ENCODE measurements at regions not wholly inside any gene's neighbourhood (a gene's known extent, or its start where the extent isn't known, plus 50 kb on each side); places are given as distances from the start of the nearest gene placed in this dataset.
A peak's percentile ranks its signal among the peaks of the same experiment; 100 is the strongest.

DNA sequence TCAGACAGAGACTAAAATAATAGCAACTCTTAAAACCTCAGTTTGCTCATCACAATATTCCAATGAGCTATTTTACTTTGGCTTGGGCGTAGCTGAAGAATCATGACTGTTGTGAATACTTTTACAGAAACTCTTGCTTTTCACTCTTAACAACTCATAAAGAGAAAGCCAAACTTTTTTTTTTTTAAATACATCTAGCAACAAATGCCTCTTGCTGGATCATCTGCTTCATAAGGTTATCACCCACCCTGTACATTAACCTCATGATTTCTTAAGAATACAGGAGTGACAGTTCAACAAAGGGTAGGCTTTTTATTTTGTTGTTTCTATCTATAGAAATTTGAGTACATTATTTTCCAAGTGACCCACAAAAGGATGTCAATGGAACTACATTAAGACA lies 307.4 kb upstream of the DDHD1 start:
- H3K14ac ChIP-seq (ENCODE audit: low read length), result no peak overlapping the region
- H3K9ac ChIP-seq (ENCODE audit: low read length), result no peak overlapping the region
- H3K4me2 ChIP-seq (ENCODE audit: low read length), result no peak overlapping the region
- no peak overlapping the region for H4K12ac ChIP-seq (ENCODE audit: low read depth, low read length)
- DNase-seq, result no peak
- no peak overlapping the region for H2BK12ac ChIP-seq (ENCODE audit: low read length)
- no peak overlapping the region for H2BK120ac ChIP-seq (ENCODE audit: insufficient read depth, low read length, poor library complexity)
- H3K79me2 ChIP-seq (ENCODE audit: control insufficient read depth, insufficient read depth, low read length, poor library complexity), result no peaks in the 10 kb centered on the region
- no peaks in the 10 kb centered on the region for H3K36me3 ChIP-seq (ENCODE audit: control insufficient read depth in 1 of 2, insufficient read depth in 2 of 2, low read length in 2 of 2)
- H3K4ac ChIP-seq (ENCODE audit: low read depth, low read length), result no peak overlapping the region
- no peak overlapping the region for H4K8ac ChIP-seq (ENCODE audit: low read depth, low read length)
- H3K23ac ChIP-seq (ENCODE audit: low read length), result no peak overlapping the region
- H3K4me1 ChIP-seq (ENCODE audit: control insufficient read depth in 1 of 2, insufficient read depth in 2 of 2, low read length in 2 of 2), result peaks cover 4% of the 10 kb centered on the region in 2 experiments
- no peak overlapping the region for H2BK5ac ChIP-seq (ENCODE audit: low read depth, low read length, poor library complexity)
- H3K18ac ChIP-seq (ENCODE audit: low read length), result no peak overlapping the region
- WGBS (ENCODE audit: extremely low coverage, insufficient coverage, insufficient read length), result no CpG with 5 or more reads among the region's 1 CpG
- H2AFZ ChIP-seq (ENCODE audit: insufficient read depth, low read length, poor library complexity), result no peak overlapping the region
- H3K4me3 ChIP-seq (ENCODE audit: low read depth, low read length), result no peak overlapping the region
- H3K27me3 ChIP-seq (ENCODE audit: insufficient read depth, low read length), result no peaks in the 10 kb centered on the region
- H3K27ac ChIP-seq (ENCODE audit: low read depth, low read length), result no peak overlapping the region
- peaks cover 1% of the 10 kb centered on the region for H3K79me1 ChIP-seq (ENCODE audit: low read length)
- no peak overlapping the region for H4K91ac ChIP-seq (ENCODE audit: low read depth, low read length)
- no peak overlapping the region for H2AK5ac ChIP-seq (ENCODE audit: low read length)
- no peaks in the 10 kb centered on the region for H3K9me3 ChIP-seq (ENCODE audit: insufficient read depth, low read depth, low read length)

GRCh38 chr14:53458368-53458814 lies 305.3 kb upstream of the DDHD1 start:
- H3K36me3 ChIP-seq (ENCODE audit: control insufficient read depth in 1 of 2, insufficient read depth in 2 of 2, low read length in 2 of 2), result no peaks in the 10 kb centered on the region
- H2BK12ac ChIP-seq (ENCODE audit: low read length), result no peak overlapping the region
- no peak overlapping the region for H3K4me2 ChIP-seq (ENCODE audit: low read length)
- no peak overlapping the region for H2AFZ ChIP-seq (ENCODE audit: insufficient read depth, low read length, poor library complexity)
- H3K18ac ChIP-seq (ENCODE audit: low read length), result no peak overlapping the region
- H4K91ac ChIP-seq (ENCODE audit: low read depth, low read length), result no peak overlapping the region
- no peak overlapping the region for H3K27ac ChIP-seq (ENCODE audit: low read depth, low read length)
- H4K12ac ChIP-seq (ENCODE audit: low read depth, low read length), result no peak overlapping the region
- peaks cover 4% of the 10 kb centered on the region in 2 experiments for H3K4me1 ChIP-seq (ENCODE audit: control insufficient read depth in 1 of 2, insufficient read depth in 2 of 2, low read length in 2 of 2)
- no peak overlapping the region for H3K14ac ChIP-seq (ENCODE audit: low read length)
- no peak overlapping the region for H2BK120ac ChIP-seq (ENCODE audit: insufficient read depth, low read length, poor library complexity)
- no CpG with 5 or more reads among the region's 2 CpGs for WGBS (ENCODE audit: extremely low coverage, insufficient coverage, insufficient read length)
- peak; percentile 6 to 65 for DNase-seq
- H3K79me1 ChIP-seq (ENCODE audit: low read length), result peaks cover 1% of the 10 kb centered on the region
- H2AK5ac ChIP-seq (ENCODE audit: low read length), result no peak overlapping the region
- no peak overlapping the region for H3K4ac ChIP-seq (ENCODE audit: low read depth, low read length)
- H4K8ac ChIP-seq (ENCODE audit: low read depth, low read length), result no peak overlapping the region
- no peak overlapping the region for H2BK5ac ChIP-seq (ENCODE audit: low read depth, low read length, poor library complexity)
- H3K79me2 ChIP-seq (ENCODE audit: control insufficient read depth, insufficient read depth, low read length, poor library complexity), result no peaks in the 10 kb centered on the region
- no peak overlapping the region for H3K23ac ChIP-seq (ENCODE audit: low read length)
- no peak overlapping the region for H3K9ac ChIP-seq (ENCODE audit: low read length)
- H3K4me3 ChIP-seq (ENCODE audit: low read depth, low read length), result no peak overlapping the region
- no peaks in the 10 kb centered on the region for H3K27me3 ChIP-seq (ENCODE audit: insufficient read depth, low read length)
- H3K9me3 ChIP-seq (ENCODE audit: insufficient read depth, low read depth, low read length), result no peaks in the 10 kb centered on the region

DNA sequence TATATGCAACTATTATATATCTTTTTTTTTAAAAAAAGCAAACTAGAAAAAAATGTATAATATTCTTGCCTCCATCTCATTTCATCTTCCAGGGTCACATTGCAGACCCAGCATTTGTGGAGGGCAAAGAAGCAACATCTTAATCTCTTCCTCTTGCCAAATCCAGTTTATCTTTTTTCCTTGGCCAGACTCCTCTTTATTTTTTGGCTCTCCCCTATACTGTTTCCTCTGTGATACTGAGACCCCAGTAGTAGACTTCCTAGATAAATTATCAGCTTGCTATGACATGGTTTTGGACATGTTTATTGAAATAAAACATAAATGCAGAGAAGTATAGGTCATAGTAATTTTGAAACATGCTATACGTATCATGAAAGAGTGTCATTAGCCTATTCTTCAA lies 303.8 kb upstream of the DDHD1 start:
- Histone ChIP-seq H2BK12ac (ENCODE audit: low read length) (no peak overlapping the region), H3K9me3 (ENCODE audit: insufficient read depth, low read depth, low read length) (no peaks in the 10 kb centered on the region), H2AK5ac (ENCODE audit: low read length) (no peak overlapping the region), H3K9ac (ENCODE audit: low read length) (no peak overlapping the region), H3K36me3 (ENCODE audit: control insufficient read depth in 1 of 2, insufficient read depth in 2 of 2, low read length in 2 of 2) (no peaks in the 10 kb centered on the region), H3K14ac (ENCODE audit: low read length) (no peak overlapping the region), H3K79me1 (ENCODE audit: low read length) (peaks cover 1% of the 10 kb centered on the region), H3K27ac (ENCODE audit: low read depth, low read length) (no peak overlapping the region), H3K79me2 (ENCODE audit: control insufficient read depth, insufficient read depth, low read length, poor library complexity) (no peaks in the 10 kb centered on the region), H2BK5ac (ENCODE audit: low read depth, low read length, poor library complexity) (no peak overlapping the region), H3K27me3 (ENCODE audit: insufficient read depth, low read length) (no peaks in the 10 kb centered on the region), H4K8ac (ENCODE audit: low read depth, low read length) (no peak overlapping the region), H3K4me1 (ENCODE audit: control insufficient read depth in 1 of 2, insufficient read depth in 2 of 2, low read length in 2 of 2) (no peaks in the 10 kb centered on the region), H3K4ac (ENCODE audit: low read depth, low read length) (no peak overlapping the region), H3K23ac (ENCODE audit: low read length) (no peak overlapping the region), H2BK120ac (ENCODE audit: insufficient read depth, low read length, poor library complexity) (no peak overlapping the region), H3K18ac (ENCODE audit: low read length) (no peak overlapping the region), H4K91ac (ENCODE audit: low read depth, low read length) (no peak overlapping the region), H3K4me3 (ENCODE audit: low read depth, low read length) (no peak overlapping the region), H3K4me2 (ENCODE audit: low read length) (no peak overlapping the region), H2AFZ (ENCODE audit: insufficient read depth, low read length, poor library complexity) (no peak overlapping the region), H4K12ac (ENCODE audit: low read depth, low read length) (no peak overlapping the region)
- DNase-seq, result no peak
- WGBS (ENCODE audit: extremely low coverage, insufficient coverage, insufficient read length), result no CpG with 5 or more reads among the region's 1 CpG

DNA sequence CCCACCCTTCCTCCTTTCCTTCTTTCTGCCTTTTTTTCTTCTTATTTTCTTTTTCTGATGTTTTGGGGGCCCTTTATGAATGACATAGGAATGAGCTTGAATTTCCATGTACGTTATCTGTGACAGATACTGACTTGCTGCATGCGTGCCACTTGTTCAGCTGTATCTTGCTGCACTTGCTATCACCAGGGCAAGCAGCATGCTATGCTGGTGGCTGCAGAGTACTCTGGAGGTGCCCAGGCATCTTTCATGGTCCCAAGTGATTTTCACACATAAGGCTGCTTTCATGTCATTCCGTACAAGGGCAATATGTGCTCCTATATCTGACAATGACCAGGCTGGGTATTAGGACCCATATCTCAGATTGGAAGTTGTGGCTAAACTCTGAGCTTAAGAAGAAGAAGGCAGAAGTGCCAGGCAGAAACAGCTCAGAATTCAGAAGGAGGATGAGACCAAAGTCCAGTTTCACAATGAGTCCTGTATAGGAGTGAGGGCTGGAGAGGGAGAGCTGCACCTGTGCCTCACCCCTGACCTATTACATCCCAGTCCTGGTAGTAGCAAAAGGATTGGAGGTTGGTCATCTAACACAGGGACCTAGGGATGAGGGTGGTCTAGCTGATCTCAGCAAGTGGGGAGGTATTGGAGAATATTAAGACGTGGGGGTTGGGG lies 299.0 kb upstream of the DDHD1 start:
- Histone ChIP-seq H2BK12ac (ENCODE audit: low read length) (no peak overlapping the region), H3K79me1 (ENCODE audit: low read length) (no peaks in the 10 kb centered on the region), H3K18ac (ENCODE audit: low read length) (no peak overlapping the region), H3K23ac (ENCODE audit: low read length) (peak overlapping the region; percentile 49), H3K4me3 (ENCODE audit: low read depth, low read length) (no peak overlapping the region), H3K36me3 (ENCODE audit: control insufficient read depth in 1 of 2, insufficient read depth in 2 of 2, low read length in 2 of 2) (no peaks in the 10 kb centered on the region), H2AFZ (ENCODE audit: insufficient read depth, low read length, poor library complexity) (no peak overlapping the region), H3K14ac (ENCODE audit: low read length) (no peak overlapping the region), H4K91ac (ENCODE audit: low read depth, low read length) (no peak overlapping the region), H4K8ac (ENCODE audit: low read depth, low read length) (no peak overlapping the region), H2AK5ac (ENCODE audit: low read length) (no peak overlapping the region), H3K27me3 (ENCODE audit: insufficient read depth, low read length) (no peaks in the 10 kb centered on the region), H3K27ac (ENCODE audit: low read depth, low read length) (no peak overlapping the region), H3K9ac (ENCODE audit: low read length) (no peak overlapping the region), H2BK5ac (ENCODE audit: low read depth, low read length, poor library complexity) (no peak overlapping the region), H3K9me3 (ENCODE audit: insufficient read depth, low read depth, low read length) (no peaks in the 10 kb centered on the region), H3K79me2 (ENCODE audit: control insufficient read depth, insufficient read depth, low read length, poor library complexity) (no peaks in the 10 kb centered on the region), H3K4me1 (ENCODE audit: control insufficient read depth in 1 of 2, insufficient read depth in 2 of 2, low read length in 2 of 2) (no peaks in the 10 kb centered on the region), H4K12ac (ENCODE audit: low read depth, low read length) (no peak overlapping the region), H2BK120ac (ENCODE audit: insufficient read depth, low read length, poor library complexity) (no peak overlapping the region), H3K4ac (ENCODE audit: low read depth, low read length) (no peak overlapping the region), H3K4me2 (ENCODE audit: low read length) (no peak overlapping the region)
- DNase-seq, result no peak
- WGBS (ENCODE audit: extremely low coverage, insufficient coverage, insufficient read length), result 100% methylated on average over 1 of the region's 4 CpGs
